Bronchial epithelial cell (primary cell): ENCODE measurements at regions not wholly inside any gene's neighbourhood (a gene's known extent, or its start where the extent isn't known, plus 50 kb on each side); places are given as distances from the start of the nearest gene placed in this dataset.

ENCODE experiments used
- DNase-seq: peaks from one replicate; pipeline ENCODE4 v3.0.0-alpha.2; 2010; ENCODE audit warnings: low read depth
- FAIRE-seq: peaks from 2 replicates; lab custom pipeline; 2011; peaks lifted over from hg19 to GRCh38; lab: Jason Lieb, UNC
- H3K27me3 ChIP-seq: 2 replicates; pipeline ENCODE4 v1.5.1; 2011; ENCODE audit warnings: low read length; ENCODE audit not compliant: control insufficient read depth, insufficient read depth
- H3K36me3 ChIP-seq: 2 replicates; pipeline ENCODE4 v1.5.1; 2011; ENCODE audit warnings: low read length; ENCODE audit not compliant: control insufficient read depth, insufficient read depth
- H3K4me3 ChIP-seq: 2 replicates; pipeline ENCODE4 v1.5.1; 2011; ENCODE audit warnings: mild to moderate bottlenecking, low read depth, low read length, control low read depth
- CTCF ChIP-seq: IDR thresholded peaks from 2 replicates; pipeline ENCODE4 v1.5.1; 2011; ENCODE audit warnings: mild to moderate bottlenecking, moderate library complexity, low read length, control low read depth, inconsistent platforms; ENCODE audit not compliant: insufficient read depth, severe bottlenecking

- DNase-seq (no peak), FAIRE-seq (no peak)
- Histone ChIP-seq H3K4me3 (no peak overlapping the region), H3K27me3 (no peaks in the 10 kb centered on the region), H3K36me3 (no peaks in the 10 kb centered on the region)
- TF ChIP-seq CTCF = no peak
These were observed 117.6 kb downstream of the BCL2L11 start for GRCh38 chr2:111238296-111238695.

GRCh38 chr2:111239107-111239506, 118.4 kb downstream of the BCL2L11 start:
- no peaks in the 10 kb centered on the region for H3K27me3 ChIP-seq
- DNase-seq (no peak), FAIRE-seq (no peak)
- no peak for TF ChIP-seq CTCF
- H3K4me3 ChIP-seq = no peak overlapping the region
- no peaks in the 10 kb centered on the region for H3K36me3 ChIP-seq

GRCh38 chr2:111239581-111240249, 119.0 kb downstream of the BCL2L11 start:
- FAIRE-seq = no peak
- no peaks in the 10 kb centered on the region for H3K27me3 ChIP-seq
- no peak for TF ChIP-seq CTCF

GRCh38 chr2:111243295-111243694, 122.6 kb downstream of the BCL2L11 start:
- Histone ChIP-seq H3K27me3 (no peaks in the 10 kb centered on the region), H3K36me3 (no peaks in the 10 kb centered on the region), H3K4me3 (no peak overlapping the region)
- no peak for TF ChIP-seq CTCF
- FAIRE-seq = no peak
- DNase-seq = no peak

More at GRCh38 chr2:111239581-111240249, 119.0 kb downstream of the BCL2L11 start:
- Histone ChIP-seq H3K4me3 (no peak overlapping the region), H3K36me3 (no peaks in the 10 kb centered on the region)
- no peak for DNase-seq

DNA sequence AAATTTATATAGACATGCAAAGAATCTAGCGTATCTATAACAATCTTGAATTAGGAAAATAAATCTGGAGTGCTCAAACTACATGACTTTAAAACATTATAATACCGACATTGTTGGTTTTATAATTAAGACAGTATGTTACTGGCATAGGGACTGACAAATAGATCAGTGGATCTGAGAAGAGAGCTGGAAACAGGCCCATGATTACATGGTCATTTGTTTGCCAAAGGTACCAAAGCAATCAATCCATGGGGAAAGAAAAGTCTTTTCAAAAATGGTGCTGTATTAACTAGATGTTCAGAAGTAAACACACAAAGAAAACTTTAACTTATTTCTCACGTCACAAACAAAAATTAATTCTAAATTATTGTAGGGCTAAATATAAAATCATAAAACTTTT, 124.2 kb downstream of the BCL2L11 start:
- H3K36me3 ChIP-seq = no peaks in the 10 kb centered on the region
- TF ChIP-seq CTCF = no peak
- FAIRE-seq (no peak), DNase-seq (no peak)
- no peaks in the 10 kb centered on the region for H3K27me3 ChIP-seq
- no peak overlapping the region for H3K4me3 ChIP-seq

DNA sequence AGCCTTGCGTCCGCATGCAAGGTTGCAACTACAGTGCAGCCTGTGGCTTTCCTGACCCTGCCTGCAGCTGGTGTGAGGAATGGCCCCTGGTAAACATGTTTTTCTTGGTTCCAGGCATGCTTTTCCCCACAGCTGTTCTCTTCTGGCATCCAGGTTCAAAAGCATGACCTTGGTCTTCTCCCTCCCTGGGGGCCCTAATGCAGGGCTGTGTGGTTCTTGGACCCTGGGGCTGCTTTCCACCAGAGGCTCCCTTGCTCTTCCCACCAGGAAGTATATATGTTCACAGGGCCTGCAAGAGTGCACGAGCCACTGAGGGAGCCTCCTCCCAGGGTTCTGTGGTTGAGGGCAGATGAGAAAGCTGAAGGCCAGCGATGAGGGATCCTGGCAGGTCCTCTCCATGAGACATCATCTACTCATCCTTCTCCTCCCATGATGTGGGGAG, 125.9 kb downstream of the BCL2L11 start:
- no peak for FAIRE-seq
- TF ChIP-seq CTCF = no peak

More for the DNA sequence above, 125.9 kb downstream of the BCL2L11 start:
- Histone ChIP-seq H3K4me3 (no peak overlapping the region), H3K36me3 (no peaks in the 10 kb centered on the region), H3K27me3 (no peaks in the 10 kb centered on the region)
- no peak for DNase-seq
